DOHH2 (cell line): ENCODE measurements at regions not wholly inside any gene's neighbourhood (a gene's known extent, or its start where the extent isn't known, plus 50 kb on each side); places are given as distances from the start of the nearest gene placed in this dataset.

Experiments used
- H3F3A ChIP-seq: fragments of 200-600 bp; sonication (generic), shearing (Covaris generic); 2 replicates; pipeline ENCODE4 v1.6.0; 2016; ENCODE audit warnings: antibody characterized with exemption, mild to moderate bottlenecking; ENCODE audit not compliant: control insufficient read depth, insufficient read depth
- H3K27ac ChIP-seq: fragments of 200-600 bp; sonication (generic); 2 replicates; pipeline ENCODE4 v1.5.1; 2014; ENCODE audit warnings: low read depth, mild to moderate bottlenecking, low read length, moderate library complexity
- H3K27me3 ChIP-seq: fragments of 200-600 bp; sonication (generic); 2 replicates; pipeline ENCODE4 v1.6.1; 2014; ENCODE audit warnings: mild to moderate bottlenecking, low read length, mixed read lengths; ENCODE audit not compliant: control insufficient read depth
- H3K36me3 ChIP-seq: fragments of 200-600 bp; sonication (generic); 2 replicates; pipeline ENCODE4 v1.6.1; 2014; ENCODE audit warnings: mild to moderate bottlenecking, low read length, moderate library complexity, mixed read lengths; ENCODE audit not compliant: control insufficient read depth
- H3K4me1 ChIP-seq: fragments of 200-600 bp; sonication (generic); 2 replicates; pipeline ENCODE4 v1.6.1; 2014; ENCODE audit warnings: mild to moderate bottlenecking, low read length, mixed read lengths; ENCODE audit not compliant: control insufficient read depth
- H3K4me2 ChIP-seq: fragments of 200-600 bp; sonication (generic); 2 replicates; pipeline ENCODE4 v1.6.0; 2014; ENCODE audit warnings: mild to moderate bottlenecking, low read length, moderate library complexity
- H3K4me3 ChIP-seq: fragments of 200-600 bp; sonication (generic); 2 replicates; pipeline ENCODE4 v1.5.1; 2014; ENCODE audit warnings: mild to moderate bottlenecking, low read length, mixed read lengths
- H3K79me2 ChIP-seq: fragments of 200-600 bp; sonication (generic); 2 replicates; pipeline ENCODE4 v1.6.1; 2014; ENCODE audit warnings: mild to moderate bottlenecking, low read length, mixed read lengths; ENCODE audit not compliant: control insufficient read depth
- H3K9me2 ChIP-seq: fragments of 200-600 bp; sonication (generic); replicated peaks from 2 replicates; pipeline ENCODE4 v1.6.1; 2014; ENCODE audit warnings: mild to moderate bottlenecking, low read length, mixed read lengths; ENCODE audit not compliant: control insufficient read depth
- H3K9me3 ChIP-seq: fragments of 200-600 bp; sonication (generic); 2 replicates; pipeline ENCODE4 v1.6.1; 2014; ENCODE audit warnings: antibody characterized with exemption, low read length, mixed read lengths; ENCODE audit not compliant: control insufficient read depth, insufficient read depth
- H4K20me1 ChIP-seq: fragments of 200-600 bp; sonication (generic); 2 replicates; pipeline ENCODE4 v1.6.0; 2014; ENCODE audit warnings: low read depth, mild to moderate bottlenecking, antibody characterized with exemption, low read length, moderate library complexity; ENCODE audit not compliant: control insufficient read depth, insufficient read depth
- CTCF ChIP-seq: fragments of 200-600 bp; sonication (generic); IDR thresholded peaks from one replicate; pipeline ENCODE4 v1.5.1; 2014; ENCODE audit warnings: antibody characterized with exemption, mild to moderate bottlenecking, low read depth, low read length; ENCODE audit not compliant: poor library complexity, severe bottlenecking
- EZH2phosphoT487 ChIP-seq: fragments of 200-600 bp; sonication (generic); IDR thresholded peaks from 2 replicates; pipeline ENCODE4 v1.6.1; 2017; ENCODE audit warnings: borderline replicate concordance, mild to moderate bottlenecking, antibody characterized with exemption, low read length, moderate library complexity, mixed read lengths

GRCh38 chr17:14827396-14827919 lies 437.7 kb downstream of the PMP22 start:
- H3K27ac ChIP-seq = no peak overlapping the region

DNA sequence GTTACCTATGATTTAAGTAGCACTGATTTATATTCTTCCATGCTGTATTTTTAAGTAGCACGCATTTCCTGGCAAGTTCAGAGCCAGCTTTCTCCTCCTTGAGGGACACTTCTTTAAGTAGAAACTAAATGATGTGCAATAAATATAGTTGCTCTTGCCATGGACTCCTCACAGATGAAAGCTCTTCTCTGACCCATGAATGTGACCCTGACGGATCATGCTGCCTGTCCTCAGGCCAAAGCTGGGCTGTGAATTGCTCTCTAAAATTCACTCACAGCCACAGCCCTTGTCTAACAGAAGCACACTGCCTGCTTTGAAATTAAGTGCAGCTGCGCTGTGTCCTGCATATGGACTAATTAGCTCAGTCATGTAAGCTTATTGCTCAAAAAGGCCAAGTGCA lies 438.8 kb downstream of the PMP22 start:
- Histone ChIP-seq H3K9me3 (0 out of 2 replicates have a peak, but pooled peaks cover 4% of the 10 kb centered on the region), H3K36me3 (no peaks in the 10 kb centered on the region), H3K79me2 (no peaks in the 10 kb centered on the region), H3F3A (no peaks in the 10 kb centered on the region), H3K27me3 (no peaks in the 10 kb centered on the region), H3K4me3 (no peak overlapping the region), H3K9me2 (no peaks in the 10 kb centered on the region), H3K4me1 (no peaks in the 10 kb centered on the region), H4K20me1 (no peaks in the 10 kb centered on the region), H3K27ac (no peak overlapping the region), H3K4me2 (no peak overlapping the region)
- TF ChIP-seq CTCF = no peak
- TF ChIP-seq EZH2phosphoT487 = no peak

More at GRCh38 chr17:14827396-14827919, 437.7 kb downstream of the PMP22 start:
- no peaks in the 10 kb centered on the region for H3K36me3 ChIP-seq
- H3F3A ChIP-seq = no peaks in the 10 kb centered on the region
- no peaks in the 10 kb centered on the region for H3K9me2 ChIP-seq
- no peaks in the 10 kb centered on the region for H4K20me1 ChIP-seq
- no peaks in the 10 kb centered on the region for H3K79me2 ChIP-seq
- no peak overlapping the region for H3K4me2 ChIP-seq
- no peak overlapping the region for H3K4me3 ChIP-seq
- 0 out of 2 replicates have a peak, but pooled peaks cover 4% of the 10 kb centered on the region for H3K9me3 ChIP-seq
- H3K4me1 ChIP-seq = no peaks in the 10 kb centered on the region
- TF ChIP-seq CTCF (no peak), EZH2phosphoT487 (no peak)
- H3K27me3 ChIP-seq = no peaks in the 10 kb centered on the region

DNA sequence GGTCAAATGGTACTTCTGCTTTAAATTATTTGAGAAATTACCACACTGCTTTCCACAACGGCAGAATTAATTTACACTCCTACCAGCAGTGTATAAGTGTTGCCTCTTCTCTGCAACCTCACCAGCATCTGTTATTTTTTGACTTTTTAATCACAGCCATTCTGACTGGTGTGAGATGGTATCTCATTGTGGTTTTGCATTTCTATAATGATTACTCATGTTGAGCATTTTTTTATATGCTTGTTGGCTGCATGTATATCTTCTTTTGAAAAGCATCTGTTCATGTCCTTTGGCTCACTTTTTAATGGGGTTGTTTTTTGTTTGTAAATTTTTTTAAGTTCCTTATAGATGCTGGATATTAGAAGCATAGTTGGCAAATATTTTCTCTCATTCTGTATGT lies 446.7 kb downstream of the PMP22 start:
- no peak overlapping the region for H3K4me3 ChIP-seq
- TF ChIP-seq EZH2phosphoT487 = no peak
- no peak for TF ChIP-seq CTCF
- H3K27me3 ChIP-seq = no peaks in the 10 kb centered on the region
- H3K4me1 ChIP-seq = no peaks in the 10 kb centered on the region
- no peak overlapping the region for H3K4me2 ChIP-seq
- no peaks in the 10 kb centered on the region for H3K9me2 ChIP-seq
- no peaks in the 10 kb centered on the region for H4K20me1 ChIP-seq
- no peaks in the 10 kb centered on the region for H3K79me2 ChIP-seq
- no peaks in the 10 kb centered on the region for H3F3A ChIP-seq
- H3K27ac ChIP-seq = no peak overlapping the region
- no peaks in the 10 kb centered on the region for H3K36me3 ChIP-seq
- no peaks in the 10 kb centered on the region for H3K9me3 ChIP-seq

DNA sequence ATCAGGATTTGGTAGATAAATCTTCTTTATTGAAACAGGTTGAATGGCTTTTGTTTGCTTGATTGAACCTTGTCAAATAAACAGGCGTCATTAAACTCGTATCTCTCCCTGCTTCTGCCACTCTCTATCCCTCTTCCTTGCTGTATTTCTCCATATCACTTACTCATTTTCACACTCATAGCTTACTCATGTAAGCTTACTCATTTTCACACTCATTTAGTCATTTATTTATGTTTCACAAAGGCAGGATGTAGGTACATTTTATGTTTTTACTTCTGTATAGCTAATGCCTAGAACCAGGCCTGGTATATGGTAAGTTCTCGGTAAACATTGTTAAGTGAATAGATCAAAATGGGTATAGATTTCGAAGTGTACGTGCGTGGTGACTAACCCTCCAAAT lies 450.0 kb downstream of the PMP22 start:
- Histone ChIP-seq H3F3A (no peaks in the 10 kb centered on the region), H3K9me2 (no peaks in the 10 kb centered on the region), H4K20me1 (no peaks in the 10 kb centered on the region), H3K4me2 (no peak overlapping the region), H3K79me2 (no peaks in the 10 kb centered on the region), H3K27me3 (no peaks in the 10 kb centered on the region), H3K4me3 (no peak overlapping the region), H3K9me3 (no peaks in the 10 kb centered on the region), H3K27ac (no peak overlapping the region), H3K36me3 (no peaks in the 10 kb centered on the region), H3K4me1 (no peaks in the 10 kb centered on the region)
- TF ChIP-seq CTCF (no peak), EZH2phosphoT487 (no peak)
